ENCODE measurements at regions not wholly inside any gene's neighbourhood (a gene's known extent, or its start where the extent isn't known, plus 50 kb on each side); places are given as distances from the start of the nearest gene placed in this dataset.

DNA sequence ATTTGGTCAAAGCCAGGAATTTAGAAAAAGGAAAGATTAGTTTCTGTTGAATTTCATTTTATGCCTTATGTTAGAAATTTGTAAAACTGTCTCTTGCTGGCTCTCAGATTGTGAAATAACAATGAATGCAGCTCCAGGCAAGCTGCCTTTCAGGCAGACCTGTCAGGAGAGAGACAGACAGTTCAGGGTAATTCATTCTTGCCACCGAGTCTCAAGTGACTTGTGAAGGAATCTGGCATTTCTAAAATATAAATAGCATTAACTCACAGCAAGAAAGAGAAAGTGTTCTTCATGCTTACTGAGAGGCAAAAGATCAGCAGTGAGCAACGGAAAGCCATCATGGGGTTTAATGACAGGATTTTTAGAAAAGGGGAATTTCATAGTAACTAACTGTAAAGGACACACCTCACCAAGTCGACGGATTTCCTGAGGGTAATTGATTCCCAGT lies 442.3 kb upstream of the AKR1E2 start:
- TF ChIP-seq, protein P1, sequence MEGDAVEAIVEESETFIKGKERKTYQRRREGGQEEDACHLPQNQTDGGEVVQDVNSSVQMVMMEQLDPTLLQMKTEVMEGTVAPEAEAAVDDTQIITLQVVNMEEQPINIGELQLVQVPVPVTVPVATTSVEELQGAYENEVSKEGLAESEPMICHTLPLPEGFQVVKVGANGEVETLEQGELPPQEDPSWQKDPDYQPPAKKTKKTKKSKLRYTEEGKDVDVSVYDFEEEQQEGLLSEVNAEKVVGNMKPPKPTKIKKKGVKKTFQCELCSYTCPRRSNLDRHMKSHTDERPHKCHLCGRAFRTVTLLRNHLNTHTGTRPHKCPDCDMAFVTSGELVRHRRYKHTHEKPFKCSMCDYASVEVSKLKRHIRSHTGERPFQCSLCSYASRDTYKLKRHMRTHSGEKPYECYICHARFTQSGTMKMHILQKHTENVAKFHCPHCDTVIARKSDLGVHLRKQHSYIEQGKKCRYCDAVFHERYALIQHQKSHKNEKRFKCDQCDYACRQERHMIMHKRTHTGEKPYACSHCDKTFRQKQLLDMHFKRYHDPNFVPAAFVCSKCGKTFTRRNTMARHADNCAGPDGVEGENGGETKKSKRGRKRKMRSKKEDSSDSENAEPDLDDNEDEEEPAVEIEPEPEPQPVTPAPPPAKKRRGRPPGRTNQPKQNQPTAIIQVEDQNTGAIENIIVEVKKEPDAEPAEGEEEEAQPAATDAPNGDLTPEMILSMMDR (IDR thresholded peaks at IDR 0.05) = no peak
- TF ChIP-seq EP300 (IDR thresholded peaks at IDR 0.05) (no peak), POLR2AphosphoS5 (IDR thresholded peaks at IDR 0.05) (no peak)

Data from sigmoid colon (tissue), 4 donors.